Pancreas (tissue), 10 donors: ENCODE measurements at regions not wholly inside any gene's neighbourhood (a gene's known extent, or its start where the extent isn't known, plus 50 kb on each side); places are given as distances from the start of the nearest gene placed in this dataset.

ENCODE experiments used
- ATAC-seq, 4 donors: fragments of 200-7000 bp; cut with Tn5 transposase; one replicate each; pipeline versions ENCODE4 v1.8.0 to v1.9.1; 2020; ENCODE audit warnings: mild to moderate bottlenecking in 4 of 4, moderate library complexity in 4 of 4
- DNase-seq, 6 donors: peaks; one replicate each; pipeline ENCODE4 v3.0.0-alpha.2; 2020
- FAIRE-seq: peaks from 2 replicates; lab custom pipeline; 2012; peaks lifted over from hg19 to GRCh38; lab: Jason Lieb, UNC
- H3K27ac ChIP-seq, 4 donors: fragments of 200-600 bp; sonication (generic); 1 replicate in 3 of 4; 2 replicates in 1 of 4; pipeline versions ENCODE4 v1.5.0 to v1.8.0; 2020
- H3K27me3 ChIP-seq, 4 donors: fragments of 200-600 bp; one replicate each; pipeline ENCODE4 v1.8.0; 2021
- H3K36me3 ChIP-seq, 3 donors: fragments of 200-600 bp; sonication (generic) in 1 of 3; one replicate each; pipeline versions ENCODE4 v1.5.0 to v1.8.0; 2020 to 2021
- H3K4me1 ChIP-seq, 3 donors: fragments of 200-600 bp; one replicate each; pipeline ENCODE4 v1.8.0; 2021
- H3K4me3 ChIP-seq, 4 donors: fragments of 200-600 bp; sonication (generic) in 2 of 4; one replicate each; pipeline versions ENCODE4 v1.5.0 to v1.8.0; 2020 to 2021
- H3K9me3 ChIP-seq, 4 donors: fragments of 200-600 bp; one replicate each; pipeline ENCODE4 v1.8.0; 2021
- WGBS, 2 donors: extraction: QIAGEN DNeasy Blood & Tissue Kit; methylation state at CpG; one replicate each; pipeline ENCODE4 v1.1.7; 2013; 5-methylcytosine and 5-hydroxymethylcytosine counted together
- intact Hi-C, 3 donors: fragments of 100-400 bp; cut with DNase I; formaldehyde crosslinking; loops; one replicate each; pipeline versions ENCODE4 v1.11.1 to v1.14.2; 2022
- TF ChIP-seq, protein P1 (sequence below), 4 donors: fragments of 200-600 bp; sonication (generic) in 3 of 4; IDR thresholded peaks; one replicate each; pipeline versions ENCODE4 v1.5.0 to v1.8.0; 2021; ENCODE audit warnings: antibody characterized with exemption in 4 of 4
- donor health status: healthy with polysubstance abuse.
- donor health status: DM: no; HTN: no; CAD: no; lungs with moderate emphysema.
- donor health status: DM: no; HTN: no; CAD: no.
- donor health status: control.
- donor health status: control.
- donor health status: Bipolar disorder and iron deficiency.
- donor health status: DM: yes; HTN: yes; CAD: no.
- donor health status: DM: no; HTN: no; CAD: no.
- donor health status: DM: no; HTN: no; CAD: no.
- donor health status: DM: yes; HTN: yes; CAD: no.

DNA sequence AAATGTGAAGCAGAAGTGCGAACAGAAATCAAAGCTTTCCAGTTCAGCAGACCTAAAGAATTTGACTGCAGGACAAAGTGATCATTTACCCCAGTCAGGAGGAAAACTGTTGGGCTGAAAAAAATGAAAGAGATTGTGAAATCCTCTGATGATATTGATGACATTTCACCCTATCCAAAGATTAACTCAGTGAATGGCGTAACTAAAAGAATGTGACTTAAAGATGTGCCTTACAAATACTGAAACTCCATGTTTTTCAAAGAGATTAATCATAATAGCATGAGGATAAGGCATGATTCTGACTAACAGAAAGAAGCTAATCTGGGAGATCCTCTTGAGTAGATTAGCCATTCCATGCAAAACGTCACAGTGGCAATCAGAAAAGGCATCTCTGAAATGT is 225.6 kb downstream of the DUSP6 start:
- no peaks in the 10 kb centered on the region for H3K4me1 ChIP-seq
- no peaks in the 10 kb centered on the region for H3K36me3 ChIP-seq
- no peak for DNase-seq
- no peak overlapping the region for H3K27ac ChIP-seq
- no peak overlapping the region for H3K4me3 ChIP-seq
- intact Hi-C loops, result no loop called here
- no peaks in the 10 kb centered on the region for H3K9me3 ChIP-seq
- ATAC-seq, result no peak
- no peak for FAIRE-seq
- 65 to 71% methylated on average over 3 of the region's 3 CpGs for WGBS, 2 donors
- H3K27me3 ChIP-seq, result no peaks in the 10 kb centered on the region
- TF ChIP-seq, protein P1, sequence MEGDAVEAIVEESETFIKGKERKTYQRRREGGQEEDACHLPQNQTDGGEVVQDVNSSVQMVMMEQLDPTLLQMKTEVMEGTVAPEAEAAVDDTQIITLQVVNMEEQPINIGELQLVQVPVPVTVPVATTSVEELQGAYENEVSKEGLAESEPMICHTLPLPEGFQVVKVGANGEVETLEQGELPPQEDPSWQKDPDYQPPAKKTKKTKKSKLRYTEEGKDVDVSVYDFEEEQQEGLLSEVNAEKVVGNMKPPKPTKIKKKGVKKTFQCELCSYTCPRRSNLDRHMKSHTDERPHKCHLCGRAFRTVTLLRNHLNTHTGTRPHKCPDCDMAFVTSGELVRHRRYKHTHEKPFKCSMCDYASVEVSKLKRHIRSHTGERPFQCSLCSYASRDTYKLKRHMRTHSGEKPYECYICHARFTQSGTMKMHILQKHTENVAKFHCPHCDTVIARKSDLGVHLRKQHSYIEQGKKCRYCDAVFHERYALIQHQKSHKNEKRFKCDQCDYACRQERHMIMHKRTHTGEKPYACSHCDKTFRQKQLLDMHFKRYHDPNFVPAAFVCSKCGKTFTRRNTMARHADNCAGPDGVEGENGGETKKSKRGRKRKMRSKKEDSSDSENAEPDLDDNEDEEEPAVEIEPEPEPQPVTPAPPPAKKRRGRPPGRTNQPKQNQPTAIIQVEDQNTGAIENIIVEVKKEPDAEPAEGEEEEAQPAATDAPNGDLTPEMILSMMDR (IDR thresholded peaks at IDR 0.05), result no peak

DNA sequence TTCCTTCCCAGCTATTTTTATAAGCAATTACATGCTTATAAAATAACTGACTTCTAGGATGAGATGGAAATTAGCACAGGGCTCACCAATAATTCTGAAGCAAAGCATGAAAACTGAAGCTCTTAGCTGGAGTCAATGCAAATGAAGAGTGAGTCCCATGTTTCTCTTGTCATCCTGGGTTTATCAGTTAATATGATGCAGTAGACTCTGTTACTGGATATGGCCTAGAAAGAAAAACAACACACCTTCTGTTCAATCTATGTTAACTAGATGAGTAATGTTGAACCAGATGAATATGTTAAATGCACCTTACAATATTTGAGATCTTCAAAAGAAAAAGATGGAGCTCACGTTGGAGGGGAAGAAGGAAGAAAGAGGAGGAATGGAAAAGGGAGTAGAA is 229.4 kb downstream of the DUSP6 start:
- WGBS, 2 donors, result 79 to 96% methylated on average over 1 of the region's 1 CpG
- Histone ChIP-seq H3K27me3 (no peaks in the 10 kb centered on the region), H3K4me3 (no peak overlapping the region), H3K4me1 (no peaks in the 10 kb centered on the region), H3K36me3 (no peaks in the 10 kb centered on the region), H3K27ac (no peak overlapping the region), H3K9me3 (no peaks in the 10 kb centered on the region)
- ATAC-seq (no peak), FAIRE-seq (no peak), DNase-seq (no peak)
- intact Hi-C loops, result no loop called here
- TF ChIP-seq, protein P1 (IDR thresholded peaks at IDR 0.05), result no peak

DNA sequence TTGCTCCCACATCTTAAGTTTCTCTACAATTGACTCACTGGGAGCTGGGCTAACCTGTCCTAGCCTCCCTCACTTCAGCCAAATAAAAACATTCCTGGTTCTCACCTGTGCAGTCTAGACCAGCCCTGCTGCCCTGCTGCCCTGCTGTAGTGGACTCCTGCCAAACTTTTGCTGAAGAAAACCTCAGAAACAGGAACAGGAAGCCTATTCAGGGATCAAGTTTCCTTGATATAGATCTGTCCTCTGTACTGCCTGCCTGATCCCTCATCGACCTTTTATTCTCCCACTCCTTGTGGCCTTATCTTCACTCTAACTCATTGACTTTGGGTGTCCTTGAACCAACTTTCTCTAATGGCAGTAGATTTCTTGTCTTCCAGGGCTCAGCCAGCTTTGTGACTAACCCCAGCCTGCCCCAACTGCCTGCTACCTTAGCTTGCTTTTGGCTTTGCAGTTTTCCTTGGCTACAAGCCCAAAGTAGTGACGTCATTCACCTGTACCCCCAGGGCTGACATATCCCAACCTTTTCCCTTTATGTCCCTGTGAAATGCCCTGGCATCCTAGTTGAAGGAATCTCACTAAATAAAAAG is 234.8 kb downstream of the DUSP6 start:
- no peaks in the 10 kb centered on the region for H3K27me3 ChIP-seq
- H3K4me3 ChIP-seq, result no peak overlapping the region
- no peaks in the 10 kb centered on the region for H3K36me3 ChIP-seq
- H3K4me1 ChIP-seq, result peaks cover 0 to 8% (median 0%) of the 10 kb centered on the region in 3 donors
- 1 to 5% methylated on average over 2 of the region's 2 CpGs for WGBS, 2 donors
- H3K27ac ChIP-seq, result peak overlapping the region in 3 of 4 donors; percentile 22 to 32 (median 28)
- intact Hi-C loops, result no loop called here
- ATAC-seq, result peak; percentile 95 to 97 (median 96)
- H3K9me3 ChIP-seq, result no peaks in the 10 kb centered on the region
- peak in 4 of 6 donors; percentile 63 to 73 (median 72) for DNase-seq
- no peak for FAIRE-seq
- TF ChIP-seq, protein P1 (IDR thresholded peaks at IDR 0.05), result no peak

DNA sequence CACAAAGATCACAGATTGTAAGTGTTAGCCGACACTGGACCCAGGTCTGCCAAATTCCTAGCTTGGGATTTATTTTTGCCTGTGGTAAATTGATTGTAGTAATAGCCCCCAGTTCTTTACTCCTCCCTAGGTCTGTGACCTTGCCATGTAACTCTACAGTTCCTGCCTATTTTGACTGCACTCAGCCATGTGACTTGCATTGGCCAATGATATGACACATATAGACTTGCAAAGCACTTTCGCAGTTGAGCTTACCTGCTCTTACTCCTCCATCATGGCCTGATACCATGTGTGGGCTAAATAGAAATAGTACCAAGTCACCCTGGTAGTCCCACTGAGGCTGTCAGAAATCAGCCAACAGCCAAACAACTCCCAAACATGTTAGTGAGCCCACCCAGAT is 240.3 kb downstream of the DUSP6 start:
- Histone ChIP-seq H3K4me1 (peaks cover 0 to under 1% (median 0%) of the 10 kb centered on the region in 3 donors), H3K4me3 (no peak overlapping the region), H3K9me3 (no peaks in the 10 kb centered on the region), H3K27me3 (no peaks in the 10 kb centered on the region), H3K27ac (no peak overlapping the region), H3K36me3 (no peaks in the 10 kb centered on the region)
- intact Hi-C loops, result no loop called here
- ATAC-seq (no peak), FAIRE-seq (no peak), DNase-seq (no peak)
- TF ChIP-seq, protein P1 (IDR thresholded peaks at IDR 0.05), result no peak
- 95 to 100% methylated on average over 2 of the region's 2 CpGs for WGBS, 2 donors

DNA sequence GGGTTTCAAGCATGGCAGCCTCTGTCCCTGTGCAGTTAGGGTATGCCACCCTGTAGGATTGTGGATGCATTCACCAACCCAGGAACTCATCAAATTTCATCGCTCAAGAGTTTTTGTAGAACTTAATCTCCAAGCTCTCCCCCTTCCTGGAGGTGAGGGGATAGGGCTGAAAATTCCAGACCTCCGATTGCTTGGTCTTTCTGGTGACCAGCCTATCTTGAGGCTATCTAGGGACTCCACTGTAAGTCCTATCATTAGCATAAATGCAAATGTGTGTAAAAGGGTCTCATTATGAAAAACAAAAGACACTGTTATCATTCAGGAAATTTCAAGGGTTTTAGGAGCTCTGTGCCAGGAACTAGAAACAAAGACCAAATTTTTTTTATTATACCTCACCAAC is 244.0 kb downstream of the DUSP6 start:
- no peaks in the 10 kb centered on the region for H3K36me3 ChIP-seq
- DNase-seq (no peak), ATAC-seq (no peak), FAIRE-seq (no peak)
- WGBS, 2 donors, result 93 to 98% methylated on average over 2 of the region's 2 CpGs
- H3K27ac ChIP-seq, result no peak overlapping the region
- H3K4me1 ChIP-seq, result no peaks in the 10 kb centered on the region
- intact Hi-C loops, result no loop called here
- no peaks in the 10 kb centered on the region for H3K27me3 ChIP-seq
- TF ChIP-seq, protein P1 (IDR thresholded peaks at IDR 0.05), result no peak
- no peak overlapping the region for H3K4me3 ChIP-seq
- no peaks in the 10 kb centered on the region for H3K9me3 ChIP-seq
